Stomach (tissue), 4 donors: ENCODE measurements at regions not wholly inside any gene's neighbourhood (a gene's known extent, or its start where the extent isn't known, plus 50 kb on each side); places are given as distances from the start of the nearest gene placed in this dataset.

Experiments
- CTCF ChIP-seq, 7 experiments: fragments of 450-650 bp in 4 of 7; fragments of 200-600 bp in 3 of 7; sonication (generic) in 3 of 7; IDR thresholded peaks; one replicate each; pipeline ENCODE4 v1.5.1; 2016 to 2019; ENCODE audit warnings: antibody characterized with exemption in 7 of 7, control low read depth in 2 of 7, mild to moderate bottlenecking in 1 of 7
- POLR2A ChIP-seq, 4 donors: fragments of 450-650 bp; IDR thresholded peaks; one replicate each; pipeline ENCODE4 v1.6.1; 2016; ENCODE audit warnings: antibody characterized with exemption in 4 of 4, control low read depth in 2 of 4, mild to moderate bottlenecking in 1 of 4, moderate library complexity in 1 of 4
- POLR2AphosphoS5 ChIP-seq, 3 donors: sonication (generic); formaldehyde crosslinking; IDR thresholded peaks; one replicate each; pipeline ENCODE4 v1.6.1; 2016; ENCODE audit warnings: antibody characterized with exemption in 3 of 3

GRCh38 chr17:69944406-69944805 lies 130.6 kb upstream of the KCNJ16 start:
- TF ChIP-seq CTCF (IDR thresholded peaks at IDR 0.05) (no peak), POLR2A (IDR thresholded peaks at IDR 0.05) (no peak), POLR2AphosphoS5 (IDR thresholded peaks at IDR 0.05) (no peak)
